Vagina (tissue), 2 donors: ENCODE measurements at regions not wholly inside any gene's neighbourhood (a gene's known extent, or its start where the extent isn't known, plus 50 kb on each side); places are given as distances from the start of the nearest gene placed in this dataset.

ENCODE experiments used
- DNase-seq, 2 donors: peaks; one replicate each; pipeline ENCODE4 v3.0.0-alpha.2; 2017; ENCODE audit errors: extremely low spot score in 2 of 2
- H3K27ac ChIP-seq: fragments of 200-600 bp; sonication (generic); one replicate; pipeline ENCODE4 v1.5.1; 2019
- H3K27me3 ChIP-seq: fragments of 200-600 bp; sonication (generic); one replicate; pipeline ENCODE4 v1.5.1; 2019
- H3K36me3 ChIP-seq, 2 donors: fragments of 200-600 bp; sonication (generic); one replicate each; pipeline ENCODE4 v1.5.1; 2017 to 2019
- H3K4me1 ChIP-seq: fragments of 200-600 bp; sonication (generic); one replicate; pipeline ENCODE4 v1.5.1; 2019
- H3K4me3 ChIP-seq, 2 donors: fragments of 200-600 bp; sonication (generic); 1 replicate in 1 of 2; 2 replicates in 1 of 2; pipeline ENCODE4 v1.5.1; 2016 to 2019
- H3K9me3 ChIP-seq: fragments of 200-600 bp; sonication (generic); one replicate; pipeline ENCODE4 v1.5.1; 2019
- CTCF ChIP-seq, 3 experiments: fragments of 450-650 bp in 2 of 3; fragments of 200-600 bp in 1 of 3; sonication (generic) in 1 of 3; IDR thresholded peaks; one replicate each; pipeline ENCODE4 v1.5.1; 2017 to 2019; ENCODE audit warnings: antibody characterized with exemption in 3 of 3, mild to moderate bottlenecking in 2 of 3, moderate library complexity in 2 of 3
- POLR2A ChIP-seq, 2 donors: fragments of 450-650 bp; IDR thresholded peaks; one replicate each; pipeline ENCODE4 v1.6.1; 2017; ENCODE audit warnings: antibody characterized with exemption in 2 of 2, mild to moderate bottlenecking in 2 of 2, moderate library complexity in 2 of 2
- POLR2AphosphoS5 ChIP-seq, 2 donors: sonication (generic); formaldehyde crosslinking; IDR thresholded peaks; one replicate each; pipeline ENCODE4 v1.9.0; 2017; ENCODE audit warnings: antibody characterized with exemption in 2 of 2, mild to moderate bottlenecking in 2 of 2, low read depth in 1 of 2; ENCODE audit not compliant: insufficient read depth in 1 of 2
- intact Hi-C: fragments of 100-400 bp; cut with DNase I; formaldehyde crosslinking; loops from one replicate; pipeline ENCODE4 v1.15.1; 2023

DNA sequence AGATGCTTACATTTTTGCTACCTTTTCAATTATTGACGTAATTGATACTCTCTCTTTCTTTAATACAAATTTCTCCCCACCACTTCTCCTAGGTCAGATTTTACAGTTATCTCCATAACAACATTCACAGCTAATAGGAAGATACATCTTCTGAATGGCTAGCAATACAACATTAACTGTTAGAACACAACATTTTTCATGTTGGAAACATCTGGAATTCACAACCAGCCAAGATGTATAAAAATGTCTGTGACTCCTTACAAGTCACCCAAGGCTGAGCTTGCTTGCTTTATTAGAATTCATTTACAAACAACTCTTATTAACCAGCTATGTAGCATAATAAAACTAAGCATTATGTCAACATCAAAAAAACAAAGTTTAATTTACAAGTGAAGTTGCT lies 81.0 kb upstream of the ROBO2 start:
- intact Hi-C loops = no loop called here
- Histone ChIP-seq H3K27me3 (no peaks in the 10 kb centered on the region), H3K9me3 (no peaks in the 10 kb centered on the region), H3K27ac (no peak overlapping the region), H3K36me3 (no peaks in the 10 kb centered on the region), H3K4me3 (no peak overlapping the region), H3K4me1 (no peaks in the 10 kb centered on the region)
- no peak for DNase-seq
- TF ChIP-seq CTCF (IDR thresholded peaks at IDR 0.05) = no peak
- TF ChIP-seq POLR2AphosphoS5 (IDR thresholded peaks at IDR 0.05; ENCODE audit: insufficient read depth in 1 of 2, low read depth in 1 of 2) = no peak
- no peak for TF ChIP-seq POLR2A (IDR thresholded peaks at IDR 0.05)

DNA sequence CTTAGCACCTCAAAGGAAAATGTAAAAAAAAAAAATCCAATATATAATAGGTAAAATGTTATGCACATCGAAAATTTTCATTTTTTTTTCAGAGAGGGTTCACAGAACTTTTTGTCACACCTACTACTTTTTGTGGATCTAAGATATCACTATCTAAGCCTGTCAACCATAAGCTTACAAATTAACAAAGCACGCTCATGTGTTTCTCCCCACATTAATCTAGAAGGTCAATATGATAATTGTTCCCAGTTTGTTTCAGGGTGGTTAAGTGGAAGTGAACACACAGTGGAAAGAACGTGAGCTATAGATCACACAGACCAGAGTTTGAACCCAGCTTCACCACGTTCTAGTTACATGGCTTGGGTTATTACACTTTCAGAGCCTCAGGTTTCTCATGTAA lies 78.6 kb upstream of the ROBO2 start:
- H3K4me3 ChIP-seq = no peak overlapping the region
- intact Hi-C loops = no loop called here

GRCh38 chr3:76965122-76965725 lies 74.7 kb upstream of the ROBO2 start:
- TF ChIP-seq POLR2A (IDR thresholded peaks at IDR 0.05) (no peak), POLR2AphosphoS5 (IDR thresholded peaks at IDR 0.05; ENCODE audit: insufficient read depth in 1 of 2, low read depth in 1 of 2) (no peak), CTCF (IDR thresholded peaks at IDR 0.05) (no peak)
- no peak overlapping the region for H3K27ac ChIP-seq
- H3K4me1 ChIP-seq = no peaks in the 10 kb centered on the region

More for the DNA sequence above, 78.6 kb upstream of the ROBO2 start:
- no peaks in the 10 kb centered on the region for H3K4me1 ChIP-seq
- no peak for DNase-seq
- H3K27ac ChIP-seq = no peak overlapping the region
- TF ChIP-seq POLR2AphosphoS5 (IDR thresholded peaks at IDR 0.05; ENCODE audit: insufficient read depth in 1 of 2, low read depth in 1 of 2) = no peak
- TF ChIP-seq POLR2A (IDR thresholded peaks at IDR 0.05) = no peak
- TF ChIP-seq CTCF (IDR thresholded peaks at IDR 0.05) = no peak
- no peaks in the 10 kb centered on the region for H3K27me3 ChIP-seq
- H3K9me3 ChIP-seq = no peaks in the 10 kb centered on the region
- no peaks in the 10 kb centered on the region for H3K36me3 ChIP-seq

DNA sequence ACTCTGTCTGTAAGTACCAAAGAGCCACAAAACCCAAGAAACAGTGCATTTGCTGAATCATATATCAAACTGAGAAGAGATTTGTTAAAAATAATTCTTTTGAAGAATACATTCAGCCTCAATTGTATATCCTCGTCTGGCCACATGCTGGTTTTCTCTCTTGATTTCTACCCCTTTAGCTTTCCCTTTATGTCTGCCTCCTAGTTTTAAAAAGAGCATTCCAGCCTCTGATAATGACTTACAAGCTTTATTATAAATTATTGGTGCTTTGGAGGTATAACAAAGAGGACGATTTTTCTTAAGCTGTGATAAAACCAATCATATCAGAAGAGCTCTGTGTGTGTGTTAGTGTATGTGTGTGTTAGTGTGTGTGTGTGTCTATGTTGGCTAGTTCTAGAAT lies 70.4 kb upstream of the ROBO2 start:
- Histone ChIP-seq H3K4me3 (no peak overlapping the region), H3K27ac (no peak overlapping the region), H3K4me1 (no peaks in the 10 kb centered on the region), H3K36me3 (no peaks in the 10 kb centered on the region), H3K27me3 (no peaks in the 10 kb centered on the region), H3K9me3 (no peaks in the 10 kb centered on the region)
- no peak for DNase-seq
- intact Hi-C loops = no loop called here
- TF ChIP-seq POLR2AphosphoS5 (IDR thresholded peaks at IDR 0.05; ENCODE audit: insufficient read depth in 1 of 2, low read depth in 1 of 2) (no peak), POLR2A (IDR thresholded peaks at IDR 0.05) (no peak), CTCF (IDR thresholded peaks at IDR 0.05) (no peak)

More at GRCh38 chr3:76965122-76965725, 74.7 kb upstream of the ROBO2 start:
- H3K9me3 ChIP-seq = no peaks in the 10 kb centered on the region
- H3K36me3 ChIP-seq = no peaks in the 10 kb centered on the region
- H3K4me3 ChIP-seq = no peak overlapping the region
- no peaks in the 10 kb centered on the region for H3K27me3 ChIP-seq
- intact Hi-C loops = no loop called here
- DNase-seq = no peak

- no peak overlapping the region for H3K27ac ChIP-seq
- TF ChIP-seq POLR2A (IDR thresholded peaks at IDR 0.05) (no peak), CTCF (IDR thresholded peaks at IDR 0.05) (no peak), POLR2AphosphoS5 (IDR thresholded peaks at IDR 0.05; ENCODE audit: insufficient read depth in 1 of 2, low read depth in 1 of 2) (no peak)
- H3K36me3 ChIP-seq = no peaks in the 10 kb centered on the region
- H3K27me3 ChIP-seq = no peaks in the 10 kb centered on the region
- no peaks in the 10 kb centered on the region for H3K4me1 ChIP-seq
- H3K4me3 ChIP-seq = no peak overlapping the region
- intact Hi-C loops = no loop called here
- no peak for DNase-seq
- H3K9me3 ChIP-seq = no peaks in the 10 kb centered on the region
Measured at GRCh38 chr3:76969996-76970615, 69.8 kb upstream of the ROBO2 start.
